ENCODE measurements at regions not wholly inside any gene's neighbourhood (a gene's known extent, or its start where the extent isn't known, plus 50 kb on each side); places are given as distances from the start of the nearest gene placed in this dataset.
"Not testable (repeated sequence)": the region's sequence is repeated elsewhere in the genome, so short reads cannot be mapped to it uniquely, and the experiment has no call there.

DNA sequence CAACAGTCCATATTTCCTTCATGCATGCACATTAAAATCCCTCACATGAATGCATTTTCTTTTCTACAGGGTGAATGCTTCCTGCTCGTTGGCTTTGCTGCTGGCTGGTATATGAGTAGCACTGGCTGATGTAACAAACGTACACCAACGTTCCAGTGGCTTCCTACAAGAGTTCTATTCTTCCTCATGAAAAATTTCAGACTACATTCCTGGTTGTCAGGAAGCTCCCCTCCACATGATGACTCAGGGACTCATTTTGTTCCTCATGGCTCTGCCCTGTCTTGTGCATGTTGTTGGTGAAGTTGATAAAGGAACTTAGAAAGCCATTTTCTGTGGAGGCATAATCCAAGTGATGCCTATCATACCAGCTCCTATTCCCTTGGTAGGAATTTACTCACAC is 470.7 kb upstream of the KLF6 start:
- Mint-ChIP-seq H3K36me3 (no peaks in the 10 kb centered on the region), H3K27ac (no peak overlapping the region)

DNA sequence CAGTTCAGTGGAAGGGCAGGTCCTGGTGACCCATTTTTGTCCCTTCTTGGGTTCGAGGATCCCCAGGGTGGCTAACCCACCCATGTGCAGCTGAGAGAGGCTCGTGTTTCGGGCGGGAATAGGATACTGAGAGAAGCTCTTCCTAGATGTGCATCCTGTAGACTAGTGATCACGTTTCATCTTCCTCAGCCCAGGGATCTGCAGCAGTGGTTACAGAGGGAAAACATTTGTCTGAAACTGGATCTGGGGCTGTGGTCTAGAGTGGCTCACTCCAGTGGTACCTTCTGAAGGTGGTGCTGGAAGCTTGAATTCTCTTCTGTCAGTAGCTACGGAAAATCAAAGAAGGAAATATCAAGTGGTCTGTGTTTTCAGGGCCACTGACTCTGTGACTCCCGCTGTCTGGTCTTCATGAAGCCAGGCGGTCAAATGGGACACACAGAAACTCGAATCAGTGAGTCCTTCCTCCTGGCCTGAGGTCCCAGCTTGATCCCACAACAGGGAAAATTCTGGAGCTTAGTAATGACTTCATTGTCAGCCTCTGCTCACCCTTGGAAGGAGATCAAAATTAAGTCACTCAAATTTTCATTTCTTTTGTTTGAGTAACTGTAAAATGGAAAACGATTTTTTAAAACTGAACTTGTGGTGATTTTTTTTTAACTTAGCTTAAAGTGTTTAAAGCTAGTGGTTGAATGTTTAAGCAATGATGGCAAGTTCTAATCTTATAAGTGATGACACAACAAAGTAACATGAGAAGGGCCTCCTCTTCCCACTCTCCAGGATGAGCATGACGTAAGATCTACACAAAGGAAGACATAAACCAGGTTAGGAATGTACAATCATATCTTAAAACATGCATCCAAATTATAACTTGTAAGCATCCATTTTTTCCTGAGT is 469.3 kb upstream of the KLF6 start:
- Mint-ChIP-seq H3K36me3 (no peaks in the 10 kb centered on the region), H3K27me3 (peaks cover 4 to 13% of the 10 kb centered on the region in 2 donors), H3K9me3 (peaks cover 0 to 4% of the 10 kb centered on the region in 2 donors), H3K4me3 (no peak overlapping the region), H3K4me1 (no peaks in the 10 kb centered on the region), H3K27ac (no peak overlapping the region)
- DNase-seq: no peak
- ATAC-seq (replicated peaks): no peak

More for the DNA sequence above, 470.7 kb upstream of the KLF6 start:
- H3K27me3 Mint-ChIP-seq: peaks cover 4 to 13% of the 10 kb centered on the region in 2 donors
- H3K4me1 Mint-ChIP-seq: peaks cover 2 to 7% of the 10 kb centered on the region in 2 donors
- peaks cover 0 to 4% of the 10 kb centered on the region in 2 donors for H3K9me3 Mint-ChIP-seq
- no peak overlapping the region for H3K4me3 Mint-ChIP-seq
- ATAC-seq (replicated peaks): no peak
- DNase-seq: no peak

DNA sequence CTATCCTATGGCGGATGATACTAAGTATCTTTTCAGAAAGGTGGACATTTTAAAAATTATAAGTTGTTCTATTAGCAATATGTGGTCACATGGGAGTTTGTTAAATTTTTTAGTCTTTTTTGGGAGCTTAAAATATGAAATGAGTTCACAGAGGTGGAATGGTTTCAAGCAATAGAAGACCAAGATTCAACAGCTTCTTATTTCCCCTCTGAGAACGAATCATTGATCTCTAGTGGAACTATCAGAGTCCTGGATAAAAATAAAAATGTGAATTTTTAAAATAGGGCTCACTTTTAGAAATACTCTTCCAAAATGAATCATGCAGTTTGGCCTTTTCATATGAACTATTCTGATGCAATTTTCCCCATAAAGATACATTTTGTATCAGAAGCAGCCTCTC is 467.7 kb upstream of the KLF6 start:
- H3K4me3 Mint-ChIP-seq: no peak overlapping the region
- peaks cover 0 to 4% of the 10 kb centered on the region in 2 donors for H3K9me3 Mint-ChIP-seq
- ATAC-seq (replicated peaks) (no peak), DNase-seq (no peak)
- H3K36me3 Mint-ChIP-seq: no peaks in the 10 kb centered on the region
- H3K27me3 Mint-ChIP-seq: peaks cover 0 to 13% of the 10 kb centered on the region in 2 donors
- H3K27ac Mint-ChIP-seq: no peak overlapping the region
- H3K4me1 Mint-ChIP-seq: no peaks in the 10 kb centered on the region

DNA sequence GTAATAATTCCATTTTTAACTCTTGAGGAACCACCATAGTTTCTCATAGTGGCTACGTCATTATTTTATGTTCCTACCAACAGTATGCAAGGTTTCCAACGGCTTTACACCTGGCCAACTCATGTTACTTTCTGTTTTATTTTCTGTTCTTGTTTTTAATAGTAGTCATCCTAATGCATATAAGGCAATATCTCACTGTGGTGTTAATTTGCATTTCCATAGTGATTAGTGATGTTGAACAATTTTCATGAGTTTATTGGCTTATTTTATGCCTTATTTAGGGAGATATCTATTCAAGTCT is 465.5 kb upstream of the KLF6 start:
- DNase-seq (no peak), ATAC-seq (replicated peaks) (no peak)
- H3K27ac Mint-ChIP-seq: no peak overlapping the region
- H3K4me1 Mint-ChIP-seq: peaks cover 13 to 14% of the 10 kb centered on the region in 2 donors
- H3K4me3 Mint-ChIP-seq: no peak overlapping the region
- H3K36me3 Mint-ChIP-seq: no peaks in the 10 kb centered on the region
- peaks cover 0 to 10% of the 10 kb centered on the region in 2 donors for H3K27me3 Mint-ChIP-seq
- peaks cover under 1 to 4% of the 10 kb centered on the region in 2 donors for H3K9me3 Mint-ChIP-seq

DNA sequence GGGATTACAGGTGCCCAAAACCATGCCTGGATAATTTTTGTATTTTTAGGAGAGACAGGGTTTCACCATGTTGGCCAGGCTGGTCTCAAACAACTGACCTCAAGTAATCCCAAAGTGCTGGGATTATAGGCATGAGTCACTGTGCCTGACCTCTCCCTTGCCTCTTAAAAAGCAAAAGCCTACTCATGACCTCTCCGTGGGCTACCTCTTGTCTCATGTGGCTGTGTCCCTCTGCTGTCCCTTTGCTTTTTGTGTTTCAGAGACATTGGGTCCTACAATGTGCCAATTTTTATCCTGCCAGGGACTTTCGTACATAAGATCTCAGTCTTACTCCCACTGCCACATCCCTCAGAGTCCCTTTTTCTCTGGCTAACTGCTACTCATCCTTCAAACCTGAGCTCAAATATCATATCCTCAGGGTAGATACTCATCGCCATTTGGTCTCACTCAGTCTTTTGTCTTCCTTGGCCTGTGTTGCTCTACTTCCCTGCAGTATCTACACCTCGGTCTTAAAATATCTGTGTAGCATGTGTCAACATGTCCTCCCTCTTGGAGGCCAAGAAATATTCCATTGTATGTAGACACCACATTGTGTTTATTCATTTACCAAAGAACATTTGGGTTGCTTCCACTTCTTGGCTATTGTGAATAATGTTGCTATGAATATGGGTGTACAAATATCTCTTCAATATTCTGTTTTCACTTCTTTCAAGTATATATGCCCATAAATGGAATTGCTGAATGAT is 465.0 kb upstream of the KLF6 start:
- H3K36me3 Mint-ChIP-seq: no peaks in the 10 kb centered on the region
- ATAC-seq (replicated peaks) (no peak), DNase-seq (no peak)
- peaks cover 0 to 4% of the 10 kb centered on the region in 2 donors for H3K27me3 Mint-ChIP-seq
- peaks cover 4% of the 10 kb centered on the region in 2 donors for H3K9me3 Mint-ChIP-seq
- H3K27ac Mint-ChIP-seq: no peak overlapping the region
- no peak overlapping the region for H3K4me3 Mint-ChIP-seq
- peaks cover 14 to 15% of the 10 kb centered on the region in 2 donors for H3K4me1 Mint-ChIP-seq

DNA sequence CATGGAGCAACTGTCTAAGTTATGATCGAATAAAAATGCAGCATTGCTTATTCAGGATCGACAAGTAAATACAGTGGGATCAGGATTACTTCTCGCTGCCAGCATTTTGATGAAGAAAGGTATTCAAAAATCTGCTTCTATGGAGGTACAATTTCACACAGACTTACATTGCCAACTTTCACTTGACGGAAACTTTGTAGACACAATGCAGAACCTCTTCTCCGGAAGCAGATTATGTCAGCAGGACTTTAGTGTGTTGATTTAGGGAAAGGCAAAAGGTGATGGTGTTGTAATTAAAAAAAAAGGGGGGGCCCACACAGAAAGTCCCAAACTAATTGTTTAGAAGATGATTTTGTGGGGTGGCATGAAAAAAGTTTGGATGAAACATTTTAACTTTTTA is 462.4 kb upstream of the KLF6 start:
- Mint-ChIP-seq H3K9me3 (peaks cover 0 to 4% of the 10 kb centered on the region in 2 donors), H3K36me3 (no peaks in the 10 kb centered on the region), H3K27ac (no peak overlapping the region), H3K27me3 (no peaks in the 10 kb centered on the region), H3K4me1 (peaks cover 20 to 34% of the 10 kb centered on the region in 2 donors), H3K4me3 (no peak overlapping the region)
- no peak for DNase-seq
- ATAC-seq (replicated peaks): no peak

DNA sequence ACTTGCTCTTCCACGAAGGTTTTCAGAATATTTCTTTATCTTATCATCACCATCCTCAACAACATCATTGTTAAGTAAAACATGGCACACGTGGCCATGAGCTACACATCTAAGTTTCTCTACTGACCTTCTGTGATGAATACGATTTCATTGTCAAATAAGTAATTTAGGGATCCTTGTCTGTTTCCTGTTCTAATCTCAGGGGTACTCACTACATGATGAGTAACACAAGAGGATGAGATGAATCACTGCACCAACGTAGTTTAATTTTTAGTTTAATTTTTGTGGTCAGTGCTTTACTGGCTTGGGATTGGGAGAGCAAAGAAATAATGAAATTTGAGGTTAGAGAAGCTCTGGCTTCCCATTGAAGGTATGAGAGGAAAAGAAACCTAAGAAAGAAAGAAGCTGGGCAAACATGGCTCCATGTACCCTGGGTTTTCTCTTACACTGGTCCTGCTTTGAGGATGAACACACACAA is 461.9 kb upstream of the KLF6 start:
- DNase-seq (no peak), ATAC-seq (replicated peaks) (peak; percentile 38 to 74)
- Mint-ChIP-seq H3K27me3 (no peaks in the 10 kb centered on the region), H3K36me3 (no peaks in the 10 kb centered on the region), H3K9me3 (peaks cover 0 to 4% of the 10 kb centered on the region in 2 donors), H3K4me1 (peaks cover 20 to 38% of the 10 kb centered on the region in 2 donors), H3K27ac (no peak overlapping the region), H3K4me3 (peak overlapping the region in 1 of 2 donors; percentile 5)

DNA sequence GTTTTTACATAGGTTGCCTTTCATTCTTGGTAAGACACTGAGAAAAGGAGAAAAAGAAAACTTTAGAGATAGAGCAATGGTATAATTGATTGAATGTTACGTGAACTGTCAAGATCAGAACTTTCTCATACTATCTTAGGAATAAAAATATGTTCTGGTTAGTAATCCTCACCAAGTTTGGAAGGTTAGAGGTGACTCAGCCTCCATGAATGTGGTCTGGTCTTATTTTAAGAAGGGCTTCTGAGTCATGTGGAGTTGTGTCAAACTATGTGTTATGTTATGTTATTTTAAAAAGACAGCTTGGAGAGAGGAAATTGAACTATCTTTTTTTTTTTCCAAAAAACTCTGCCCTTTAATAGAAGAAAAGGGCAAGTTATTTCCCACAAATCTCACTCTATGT is 458.6 kb upstream of the KLF6 start:
- peak; percentile 75 to 85 for ATAC-seq (replicated peaks)
- Mint-ChIP-seq H3K9me3 (peaks cover 0 to 4% of the 10 kb centered on the region in 2 donors), H3K4me3 (no peak overlapping the region), H3K36me3 (no peaks in the 10 kb centered on the region), H3K27ac (no peak overlapping the region), H3K4me1 (peaks cover 20 to 40% of the 10 kb centered on the region in 2 donors), H3K27me3 (no peaks in the 10 kb centered on the region)
- no peak for DNase-seq

DNA sequence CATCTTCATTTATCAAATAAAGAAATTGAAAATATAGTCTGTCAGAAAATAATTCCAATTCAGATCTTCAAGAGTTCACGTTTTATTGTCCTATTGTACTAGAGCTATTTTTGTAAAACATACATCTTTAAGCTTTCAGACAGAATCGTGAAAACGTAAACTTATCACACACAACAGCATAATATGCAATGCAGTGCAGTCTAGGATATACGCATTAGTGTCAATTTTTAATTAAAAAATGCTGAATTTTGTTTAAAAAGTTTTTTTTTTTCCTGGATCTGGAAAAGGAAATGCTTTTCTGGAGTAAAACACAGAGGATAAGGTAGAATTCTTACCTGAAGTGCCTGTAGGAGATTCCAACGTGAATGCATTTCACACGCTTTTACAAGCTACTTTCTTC is 458.2 kb upstream of the KLF6 start:
- no peaks in the 10 kb centered on the region for H3K36me3 Mint-ChIP-seq
- ATAC-seq (replicated peaks) (no peak), DNase-seq (no peak)
- no peaks in the 10 kb centered on the region for H3K27me3 Mint-ChIP-seq
- no peak overlapping the region for H3K4me3 Mint-ChIP-seq
- peaks cover 20 to 40% of the 10 kb centered on the region in 2 donors for H3K4me1 Mint-ChIP-seq
- peaks cover 0 to 4% of the 10 kb centered on the region in 2 donors for H3K9me3 Mint-ChIP-seq
- no peak overlapping the region for H3K27ac Mint-ChIP-seq

DNA sequence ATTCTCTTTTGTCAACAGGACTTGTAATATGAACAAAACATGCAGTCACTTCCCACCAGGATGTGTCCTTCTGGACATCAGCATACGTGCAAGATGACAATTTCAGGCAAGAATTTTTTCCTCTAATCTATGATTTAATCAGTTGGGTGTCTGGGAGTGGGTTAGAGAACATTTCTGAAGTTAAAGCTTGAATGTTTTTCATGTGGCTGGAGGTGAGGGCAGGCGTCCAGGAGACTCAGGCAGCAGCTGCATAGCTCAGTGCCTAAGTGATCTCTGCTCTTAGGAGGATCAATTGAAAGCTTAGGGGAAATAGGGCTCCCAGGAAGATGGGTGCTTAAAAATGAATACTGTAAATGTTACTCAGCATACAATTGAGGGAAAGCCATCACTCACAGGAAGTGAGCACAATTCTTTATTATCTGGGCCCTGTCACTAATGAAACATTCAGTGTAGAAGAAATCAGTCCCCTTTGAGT is 457.6 kb upstream of the KLF6 start:
- ATAC-seq (replicated peaks) (no peak), DNase-seq (no peak)
- H3K27me3 Mint-ChIP-seq: no peaks in the 10 kb centered on the region
- no peak overlapping the region for H3K4me3 Mint-ChIP-seq
- H3K36me3 Mint-ChIP-seq: no peaks in the 10 kb centered on the region
- peaks cover 0 to 4% of the 10 kb centered on the region in 2 donors for H3K9me3 Mint-ChIP-seq
- H3K4me1 Mint-ChIP-seq: peaks cover 20 to 40% of the 10 kb centered on the region in 2 donors
- no peak overlapping the region for H3K27ac Mint-ChIP-seq

DNA sequence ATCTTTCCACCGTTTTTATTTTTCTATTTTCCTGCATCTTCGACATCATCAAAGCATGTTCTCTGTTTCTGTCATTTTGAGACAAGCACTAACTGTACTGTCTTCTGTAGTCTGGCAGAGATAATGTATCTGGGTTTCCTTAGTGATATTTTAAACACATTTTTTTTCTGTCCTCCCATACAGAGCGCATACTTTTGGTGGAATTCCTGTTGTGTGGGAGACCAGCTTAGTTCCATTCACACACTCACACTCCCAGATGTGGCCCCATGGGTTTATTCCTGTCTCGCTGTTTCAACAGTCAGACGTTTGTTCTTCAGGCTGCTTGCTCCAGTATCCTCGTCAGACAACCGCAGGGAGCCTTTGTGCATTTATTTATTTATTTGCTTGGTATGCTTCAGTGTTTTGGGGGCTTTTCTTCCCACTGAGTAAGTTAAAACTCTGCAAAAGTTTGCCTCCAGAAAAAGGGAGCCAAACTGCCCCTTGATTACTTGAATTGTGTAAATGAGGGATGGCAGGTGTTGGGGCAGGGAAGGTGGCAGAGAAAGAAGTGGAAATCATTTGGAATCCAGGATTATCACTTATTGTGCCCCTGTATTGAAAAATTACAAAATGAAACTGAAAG is 456.8 kb upstream of the KLF6 start:
- DNase-seq: no peak
- peaks cover 16 to 33% of the 10 kb centered on the region in 2 donors for H3K4me1 Mint-ChIP-seq
- no peak overlapping the region for H3K27ac Mint-ChIP-seq
- ATAC-seq (replicated peaks): no peak
- no peaks in the 10 kb centered on the region for H3K36me3 Mint-ChIP-seq
- H3K4me3 Mint-ChIP-seq: no peak overlapping the region
- H3K27me3 Mint-ChIP-seq: no peaks in the 10 kb centered on the region
- peaks cover 5 to 9% of the 10 kb centered on the region in 2 donors for H3K9me3 Mint-ChIP-seq

DNA sequence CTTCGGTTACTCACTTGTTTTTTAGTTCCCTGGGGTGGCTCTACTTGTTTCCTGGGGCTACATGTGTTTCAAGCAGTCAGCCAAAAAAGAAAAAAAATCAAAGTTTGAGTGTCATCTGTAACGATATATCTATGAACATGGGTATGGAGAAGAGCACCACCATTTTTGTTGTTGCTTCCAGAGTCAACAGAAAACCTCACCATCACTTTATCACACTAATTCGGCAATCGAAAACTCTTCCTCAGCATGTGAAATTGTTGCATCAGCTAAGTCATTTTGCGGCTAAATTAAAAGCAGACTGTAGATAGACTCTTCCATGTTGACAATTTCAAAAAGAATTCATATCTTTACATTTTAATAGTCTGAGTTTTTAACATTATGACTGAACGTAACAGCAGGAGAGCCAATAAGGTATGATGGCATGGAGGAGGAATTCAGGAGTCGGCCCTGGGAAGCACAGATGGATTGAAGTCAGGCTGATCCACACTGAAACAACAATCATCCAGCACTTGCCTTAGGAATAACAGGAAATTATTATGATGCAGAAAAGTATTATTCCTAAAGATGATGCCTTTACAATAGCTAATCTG is 455.7 kb upstream of the KLF6 start:
- Mint-ChIP-seq H3K4me3 (no peak overlapping the region), H3K27ac (no peak overlapping the region), H3K36me3 (no peaks in the 10 kb centered on the region), H3K4me1 (peaks cover 9 to 27% of the 10 kb centered on the region in 2 donors), H3K9me3 (peaks cover 8 to 11% of the 10 kb centered on the region in 2 donors), H3K27me3 (no peaks in the 10 kb centered on the region)
- no peak for DNase-seq
- ATAC-seq (replicated peaks): no peak

DNA sequence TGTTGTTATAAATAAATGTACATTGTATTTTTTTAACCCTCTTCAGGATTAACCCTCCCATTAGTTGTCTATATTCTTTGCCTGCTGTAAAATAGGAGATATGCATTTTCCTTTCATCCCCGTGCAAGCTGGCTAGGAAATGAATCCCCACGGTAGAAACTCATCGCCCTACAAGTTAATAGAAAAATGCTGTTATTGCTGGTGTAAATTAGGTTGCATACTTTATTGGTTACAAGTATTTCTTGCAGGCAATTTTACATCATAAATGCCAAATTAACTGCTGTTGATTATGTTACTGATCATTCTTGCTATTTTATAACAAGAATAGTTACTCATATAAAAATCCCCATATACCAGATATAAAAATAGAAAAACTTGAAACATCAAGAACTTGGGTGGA is 454.2 kb upstream of the KLF6 start:
- Mint-ChIP-seq H3K9me3 (peaks cover 7 to 8% of the 10 kb centered on the region in 2 donors), H3K27me3 (no peaks in the 10 kb centered on the region), H3K4me3 (no peak overlapping the region), H3K36me3 (no peaks in the 10 kb centered on the region), H3K27ac (no peak overlapping the region), H3K4me1 (peaks cover 5 to 19% of the 10 kb centered on the region in 2 donors)
- no peak for ATAC-seq (replicated peaks)
- DNase-seq: no peak

DNA sequence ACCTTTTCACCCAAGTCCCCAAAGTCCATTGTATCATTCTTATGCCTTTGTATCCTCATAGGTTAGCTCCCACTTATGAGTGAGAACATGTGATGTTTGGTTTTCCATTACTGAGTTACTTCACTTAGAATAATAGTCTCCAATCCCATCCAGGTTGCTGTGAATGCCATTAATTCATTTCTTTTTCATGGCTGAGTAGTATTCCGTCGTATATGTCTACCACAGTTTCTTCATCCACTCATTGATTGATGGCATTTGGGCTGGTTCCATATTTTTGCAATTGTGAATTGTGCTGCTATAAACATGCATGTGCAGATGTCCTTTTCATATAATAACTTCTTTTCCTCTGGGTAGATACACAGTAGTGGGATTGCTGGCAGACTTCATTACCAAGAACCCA is 451.9 kb upstream of the KLF6 start:
- H3K36me3 Mint-ChIP-seq; H3K27me3 Mint-ChIP-seq; H3K4me3 Mint-ChIP-seq; H3K4me1 Mint-ChIP-seq; H3K27ac Mint-ChIP-seq; ATAC-seq (replicated peaks); H3K9me3 Mint-ChIP-seq; DNase-seq: not testable (repeated sequence)
